ENCODE measurements at regions not wholly inside any gene's neighbourhood (a gene's known extent, or its start where the extent isn't known, plus 50 kb on each side); places are given as distances from the start of the nearest gene placed in this dataset.

DNA sequence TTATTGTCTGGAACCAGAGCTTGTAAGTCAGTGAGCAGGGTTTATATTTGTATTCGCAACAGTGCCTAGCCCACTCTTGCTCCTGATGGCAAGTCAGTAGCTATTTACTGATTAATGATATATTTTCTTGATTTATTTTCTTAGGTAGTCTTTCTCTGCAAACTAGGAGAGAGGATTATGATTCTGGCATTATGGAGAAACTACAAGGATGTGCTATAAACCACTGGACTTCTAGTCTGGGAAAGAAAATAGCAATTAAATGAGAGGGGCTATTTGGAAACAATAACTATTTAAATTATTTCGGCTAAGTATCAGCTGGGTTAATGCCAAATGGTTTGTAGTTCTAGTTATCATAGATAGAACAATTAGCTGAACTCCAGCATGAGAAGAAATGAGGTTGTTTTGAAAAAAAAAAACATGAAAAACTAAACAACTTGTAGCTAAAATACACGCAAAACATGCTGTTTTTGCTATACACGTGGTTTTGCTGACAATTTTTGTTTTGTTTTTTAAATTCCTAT lies 304.9 kb upstream of the TCF21 start:
- DNase-seq (ENCODE audit: low read depth): no peak
- H3K4me3 ChIP-seq (ENCODE audit: low read depth, low read length): no peak overlapping the region

DNA sequence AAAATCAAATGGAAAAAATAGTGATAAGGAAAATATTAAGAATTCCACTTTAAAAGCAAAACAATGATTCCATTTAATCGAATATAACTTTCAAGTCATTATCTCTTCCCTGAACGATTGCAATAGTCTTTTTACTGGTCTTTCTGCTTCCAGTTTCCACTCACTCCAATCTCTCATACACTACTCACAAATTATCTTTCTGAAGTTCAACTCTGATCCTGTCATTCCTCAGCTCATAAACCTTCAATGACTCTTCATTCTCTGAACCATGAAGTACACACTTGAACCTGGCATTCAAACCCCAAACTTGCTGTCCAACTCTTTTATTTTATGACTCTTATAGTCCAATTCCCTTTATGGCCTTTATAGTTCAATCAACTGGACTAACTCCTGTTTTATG lies 304.1 kb upstream of the TCF21 start:
- H3K4me3 ChIP-seq (ENCODE audit: low read depth, low read length): no peak overlapping the region
- TF ChIP-seq, protein P1, sequence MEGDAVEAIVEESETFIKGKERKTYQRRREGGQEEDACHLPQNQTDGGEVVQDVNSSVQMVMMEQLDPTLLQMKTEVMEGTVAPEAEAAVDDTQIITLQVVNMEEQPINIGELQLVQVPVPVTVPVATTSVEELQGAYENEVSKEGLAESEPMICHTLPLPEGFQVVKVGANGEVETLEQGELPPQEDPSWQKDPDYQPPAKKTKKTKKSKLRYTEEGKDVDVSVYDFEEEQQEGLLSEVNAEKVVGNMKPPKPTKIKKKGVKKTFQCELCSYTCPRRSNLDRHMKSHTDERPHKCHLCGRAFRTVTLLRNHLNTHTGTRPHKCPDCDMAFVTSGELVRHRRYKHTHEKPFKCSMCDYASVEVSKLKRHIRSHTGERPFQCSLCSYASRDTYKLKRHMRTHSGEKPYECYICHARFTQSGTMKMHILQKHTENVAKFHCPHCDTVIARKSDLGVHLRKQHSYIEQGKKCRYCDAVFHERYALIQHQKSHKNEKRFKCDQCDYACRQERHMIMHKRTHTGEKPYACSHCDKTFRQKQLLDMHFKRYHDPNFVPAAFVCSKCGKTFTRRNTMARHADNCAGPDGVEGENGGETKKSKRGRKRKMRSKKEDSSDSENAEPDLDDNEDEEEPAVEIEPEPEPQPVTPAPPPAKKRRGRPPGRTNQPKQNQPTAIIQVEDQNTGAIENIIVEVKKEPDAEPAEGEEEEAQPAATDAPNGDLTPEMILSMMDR (IDR thresholded peaks at IDR 0.05; ENCODE audit: insufficient read depth, low read depth, low read length, missing control alignments): no peak
- DNase-seq (ENCODE audit: low read depth): no peak

More for the DNA sequence above, 304.9 kb upstream of the TCF21 start:
- TF ChIP-seq, protein P1 (IDR thresholded peaks at IDR 0.05; ENCODE audit: insufficient read depth, low read depth, low read length, missing control alignments): no peak

DNA sequence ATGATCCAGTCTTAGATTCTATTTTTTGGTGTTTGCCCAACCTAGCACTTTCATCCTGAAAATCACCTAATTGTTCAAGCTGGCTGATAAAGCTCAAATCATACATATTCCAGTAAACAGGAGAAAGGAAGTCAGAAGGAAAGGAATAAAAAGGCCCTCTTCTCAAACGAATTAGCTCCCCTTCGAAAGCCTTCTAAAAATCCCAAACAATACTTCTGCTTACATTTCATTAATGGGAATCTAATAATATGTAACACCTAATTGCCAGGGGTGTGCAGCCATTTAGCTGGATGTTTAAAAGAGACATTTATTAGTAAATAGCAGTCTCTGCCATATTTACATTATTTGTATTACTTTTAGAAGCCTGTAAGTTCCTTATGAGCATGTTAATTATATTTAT lies 302.9 kb upstream of the TCF21 start:
- TF ChIP-seq, protein P1 (IDR thresholded peaks at IDR 0.05; ENCODE audit: insufficient read depth, low read depth, low read length, missing control alignments): no peak
- H3K4me3 ChIP-seq (ENCODE audit: low read depth, low read length): no peak overlapping the region
- no peak for DNase-seq (ENCODE audit: low read depth)

DNA sequence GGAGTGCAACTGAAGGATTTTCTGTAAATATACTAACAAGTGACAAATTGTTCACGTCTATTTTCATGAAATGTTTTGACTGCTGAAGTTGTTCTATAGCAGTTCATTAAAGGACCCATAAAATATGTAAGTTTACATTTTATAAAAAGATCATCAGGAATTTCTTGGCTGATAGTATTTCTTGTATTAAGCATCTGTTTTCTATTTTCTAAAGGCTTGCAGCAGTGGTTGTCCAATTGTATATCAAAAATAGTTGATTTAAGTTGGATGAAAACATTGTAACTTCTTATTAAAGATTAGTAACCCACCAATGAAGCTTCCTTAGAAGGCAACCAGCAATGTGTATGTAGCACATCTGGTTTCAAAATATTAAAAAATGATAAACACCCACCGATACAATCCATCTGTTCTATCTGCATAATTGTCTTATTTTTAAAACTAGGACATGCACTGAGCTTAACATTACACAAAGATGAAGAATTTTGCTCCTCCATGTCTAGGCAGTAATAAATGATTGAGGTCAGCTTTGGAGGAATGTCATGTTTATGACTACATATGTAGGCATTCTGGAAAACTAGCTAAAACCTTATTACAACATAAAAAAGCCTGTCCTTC lies 301.3 kb upstream of the TCF21 start:
- H3K4me3 ChIP-seq (ENCODE audit: low read depth, low read length): no peak overlapping the region
- DNase-seq (ENCODE audit: low read depth): no peak
- TF ChIP-seq, protein P1 (IDR thresholded peaks at IDR 0.05; ENCODE audit: insufficient read depth, low read depth, low read length, missing control alignments): no peak

DNA sequence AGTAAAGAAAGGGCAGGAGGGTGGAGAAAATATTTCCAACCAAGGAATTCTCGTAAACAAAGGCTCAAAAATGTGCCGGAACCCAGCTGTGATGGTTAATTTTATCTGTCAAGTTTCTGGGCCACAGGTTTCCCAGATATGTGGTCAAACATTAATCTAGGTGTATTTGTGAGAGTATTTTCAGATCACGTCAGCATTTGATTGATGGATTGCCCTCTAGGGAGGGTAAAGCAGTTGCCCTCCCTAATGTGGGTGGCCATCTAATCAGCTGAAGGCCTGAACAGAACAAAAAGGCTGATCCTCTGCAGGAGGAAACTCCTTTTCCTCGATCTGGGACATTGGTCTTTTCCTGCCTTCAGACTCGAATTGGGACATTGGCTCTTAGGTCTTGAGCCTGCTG lies 298.7 kb upstream of the TCF21 start:
- H3K4me3 ChIP-seq (ENCODE audit: low read depth, low read length): no peak overlapping the region
- DNase-seq (ENCODE audit: low read depth): no peak
- TF ChIP-seq, protein P1 (IDR thresholded peaks at IDR 0.05; ENCODE audit: insufficient read depth, low read depth, low read length, missing control alignments): no peak

DNA sequence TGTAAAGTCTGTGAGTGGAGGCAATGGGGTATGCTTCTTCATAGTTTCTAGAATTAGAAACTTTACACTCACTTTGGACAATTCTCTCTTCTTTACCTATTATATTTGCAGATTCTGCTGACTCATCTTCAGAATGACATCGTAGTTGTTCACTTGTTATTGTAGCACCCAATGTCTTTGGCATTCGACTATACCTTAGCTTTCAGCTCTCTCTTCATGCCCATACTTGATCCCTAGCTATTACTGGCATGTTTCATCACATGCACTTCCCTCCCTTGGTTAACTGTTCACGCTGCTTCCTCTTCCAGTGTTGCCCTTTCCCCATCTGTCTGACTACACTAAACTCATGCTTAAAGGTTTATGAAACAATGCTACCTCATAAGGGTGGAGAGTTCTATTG lies 298.1 kb upstream of the TCF21 start:
- DNase-seq (ENCODE audit: low read depth): no peak
- TF ChIP-seq, protein P1 (IDR thresholded peaks at IDR 0.05; ENCODE audit: insufficient read depth, low read depth, low read length, missing control alignments): no peak
- H3K4me3 ChIP-seq (ENCODE audit: low read depth, low read length): no peak overlapping the region

DNA sequence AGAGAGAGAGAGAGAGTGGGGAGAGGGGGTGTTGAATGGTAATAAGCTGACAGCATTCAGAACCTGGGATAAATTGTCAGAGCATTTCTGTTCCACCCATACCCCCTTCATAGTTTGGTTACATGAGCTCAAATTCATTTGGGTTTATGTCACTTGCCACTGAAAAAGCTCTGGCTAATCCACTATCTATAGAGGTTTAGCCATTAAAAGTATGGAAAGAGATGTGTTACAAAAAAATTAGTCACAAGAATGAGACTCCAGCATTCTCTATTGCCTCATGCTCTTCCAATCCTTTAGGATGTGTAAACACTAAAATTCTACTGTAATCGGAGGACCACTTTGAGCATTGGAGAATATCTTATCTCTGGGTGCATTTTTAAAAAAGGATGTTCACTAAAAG lies 297.6 kb upstream of the TCF21 start:
- no peak for DNase-seq (ENCODE audit: low read depth)
- TF ChIP-seq, protein P1 (IDR thresholded peaks at IDR 0.05; ENCODE audit: insufficient read depth, low read depth, low read length, missing control alignments): no peak
- no peak overlapping the region for H3K4me3 ChIP-seq (ENCODE audit: low read depth, low read length)

Measured in GM12865 (cell line).